H1 (cell line): ENCODE measurements at regions not wholly inside any gene's neighbourhood (a gene's known extent, or its start where the extent isn't known, plus 50 kb on each side); places are given as distances from the start of the nearest gene placed in this dataset.

Source experiments
- CTCF ChIA-PET: fragments of 300-600 bp; sonication (Branson Sonifier 250); formaldehyde crosslinking; loops from one replicate; lab custom pipeline; 2021; ENCODE audit not compliant: partially characterized antibody; lab: Charles Lee
- POLR2A ChIA-PET: fragments of 300-600 bp; sonication (Branson Sonifier 250); formaldehyde crosslinking; loops from one replicate; lab custom pipeline; 2021; ENCODE audit warnings: inconsistent platforms; ENCODE audit not compliant: partially characterized antibody; lab: Charles Lee
- DNase-seq, 2 experiments: peaks; one replicate each; pipeline versions ENCODE4 v3.0.0 to v3.0.0-alpha.2; 2010 to 2022; ENCODE audit warnings: low spot score in 2 of 2, low read depth in 1 of 2, mixed read lengths in 1 of 2
- FAIRE-seq: peaks from 2 replicates; lab custom pipeline; 2011; peaks lifted over from hg19 to GRCh38; lab: Jason Lieb, UNC
- H2AFZ ChIP-seq: 2 replicates; pipeline ENCODE4 v1.8.1; 2012; ENCODE audit warnings: low read length, inconsistent platforms
- H2AK5ac ChIP-seq: 2 replicates; pipeline ENCODE4 v1.6.1; 2013; ENCODE audit warnings: low read depth, low read length
- H2BK120ac ChIP-seq: replicated peaks from 2 replicates; pipeline ENCODE3; 2013; ENCODE audit warnings: low read depth, low read length, inconsistent platforms
- H2BK12ac ChIP-seq: 2 replicates; pipeline ENCODE4 v1.6.1; 2013; ENCODE audit warnings: low read depth, low read length
- H2BK15ac ChIP-seq: 2 replicates; pipeline ENCODE4 v1.6.1; 2013; ENCODE audit warnings: low read length
- H2BK20ac ChIP-seq: 2 replicates; pipeline ENCODE4 v1.6.1; 2013; ENCODE audit warnings: low read length
- H2BK5ac ChIP-seq: 2 replicates; pipeline ENCODE4 v1.6.1; 2013; ENCODE audit warnings: low read depth, low read length
- H3K14ac ChIP-seq: 2 replicates; pipeline ENCODE4 v1.6.1; 2013; ENCODE audit warnings: inconsistent platforms; ENCODE audit not compliant: insufficient read length
- H3K18ac ChIP-seq: 2 replicates; pipeline ENCODE4 v1.6.1; 2013; ENCODE audit warnings: low read length; ENCODE audit errors: extremely low read depth
- H3K23ac ChIP-seq: 2 replicates; pipeline ENCODE4 v1.6.1; 2013; ENCODE audit warnings: inconsistent platforms; ENCODE audit not compliant: insufficient read length
- H3K23me2 ChIP-seq: 2 replicates; pipeline ENCODE4 v1.6.1; 2013; ENCODE audit warnings: low read depth, low read length
- H3K27ac ChIP-seq: 2 replicates; pipeline ENCODE4 v1.6.1; 2011; ENCODE audit warnings: low read depth, low read length, inconsistent platforms
- H3K27me3 ChIP-seq, 4 experiments: replicated peaks in 1 of 4; 1 replicate in 1 of 4; 2 replicates in 3 of 4; pipeline versions ENCODE4 v1.6.1 to v1.8.1; 2011 to 2013; ENCODE audit warnings: low read length in 3 of 4, mild to moderate bottlenecking in 3 of 4, inconsistent platforms in 2 of 4, mixed read lengths in 2 of 4, moderate library complexity in 1 of 4; ENCODE audit not compliant: control insufficient read depth in 3 of 4, insufficient read depth in 3 of 4; ENCODE audit errors: extremely low read depth in 1 of 4
- H3K36me3 ChIP-seq, 4 experiments: 2 replicates each; pipeline versions ENCODE4 v1.6.1 to v1.8.1; 2011 to 2013; ENCODE audit warnings: mild to moderate bottlenecking in 4 of 4, low read length in 3 of 4, moderate library complexity in 2 of 4, control low read depth in 1 of 4, inconsistent platforms in 1 of 4; ENCODE audit not compliant: insufficient read depth in 4 of 4, control insufficient read depth in 2 of 4
- H3K4ac ChIP-seq: replicated peaks from 2 replicates; pipeline ENCODE3; 2013; ENCODE audit warnings: low read length, low read depth, mixed read lengths, inconsistent platforms; ENCODE audit not compliant: insufficient read length
- H3K4me1 ChIP-seq, 4 experiments: replicated peaks in 1 of 4; 1 replicate in 1 of 4; 2 replicates in 3 of 4; pipeline versions ENCODE4 v1.6.1 to v1.8.1; 2011 to 2013; ENCODE audit warnings: low read length in 3 of 4, inconsistent platforms in 2 of 4, mixed read lengths in 1 of 4; ENCODE audit not compliant: insufficient read depth in 4 of 4, control insufficient read depth in 3 of 4
- H3K4me2 ChIP-seq, 2 experiments: 2 replicates each; pipeline versions ENCODE4 v1.6.1 to v1.8.1; 2011 to 2013; ENCODE audit warnings: low read depth in 2 of 2, low read length in 2 of 2, control low read depth in 1 of 2, inconsistent platforms in 1 of 2, mild to moderate bottlenecking in 1 of 2; ENCODE audit not compliant: insufficient read depth in 1 of 2
- H3K4me3 ChIP-seq, 4 experiments: fragments of 200-600, 300-600 bp in 1 of 4; sonication (generic), shearing (Covaris generic), sonication (Bioruptor Twin) in 1 of 4; 2 replicates each; pipeline versions ENCODE4 v1.5.1 to v1.8.1; 2011 to 2016; ENCODE audit warnings: low read length in 4 of 4, low read depth in 3 of 4, control low read depth in 2 of 4, inconsistent platforms in 2 of 4, mild to moderate bottlenecking in 2 of 4, mixed read lengths in 1 of 4, moderate library complexity in 1 of 4; ENCODE audit not compliant: insufficient read depth in 2 of 4; ENCODE audit errors: extremely low read depth in 1 of 4
- H3K56ac ChIP-seq: replicated peaks from 2 replicates; pipeline ENCODE3; 2013; ENCODE audit warnings: low read depth, mild to moderate bottlenecking, mixed read lengths, low read length, inconsistent platforms; ENCODE audit not compliant: insufficient read length
- H3K79me1 ChIP-seq: 2 replicates; pipeline ENCODE4 v1.6.1; 2013; ENCODE audit warnings: low read depth, low read length, control low read depth
- H3K79me2 ChIP-seq, 2 experiments: 2 replicates each; pipeline versions ENCODE4 v1.6.1 to v1.8.1; 2012 to 2013; ENCODE audit warnings: low read length in 2 of 2, mild to moderate bottlenecking in 2 of 2, inconsistent platforms in 1 of 2; ENCODE audit not compliant: insufficient read depth in 2 of 2, control insufficient read depth in 1 of 2
- H3K9ac ChIP-seq, 4 experiments: replicated peaks in 1 of 4; 1 replicate in 1 of 4; 2 replicates in 3 of 4; pipeline versions ENCODE4 v1.6.1 to v1.8.1; 2011 to 2013; ENCODE audit warnings: low read depth in 3 of 4, low read length in 3 of 4, control low read depth in 2 of 4, mild to moderate bottlenecking in 2 of 4, moderate library complexity in 2 of 4, inconsistent platforms in 1 of 4; ENCODE audit errors: extremely low read depth in 1 of 4
- H3K9me3 ChIP-seq, 2 experiments: 2 replicates each; pipeline versions ENCODE4 v1.6.1 to v1.8.1; 2012 to 2013; ENCODE audit warnings: mild to moderate bottlenecking in 2 of 2, moderate library complexity in 2 of 2, control low read depth in 1 of 2, inconsistent platforms in 1 of 2, low read depth in 1 of 2, low read length in 1 of 2, mixed read lengths in 1 of 2; ENCODE audit not compliant: insufficient read depth in 2 of 2
- H4K20me1 ChIP-seq, 2 experiments: replicated peaks in 1 of 2; 2 replicates each; pipeline versions ENCODE3 to v1.8.1; 2011 to 2013; ENCODE audit warnings: inconsistent platforms in 2 of 2, low read length in 2 of 2, mild to moderate bottlenecking in 1 of 2; ENCODE audit not compliant: insufficient read depth in 2 of 2, control insufficient read depth in 1 of 2
- H4K5ac ChIP-seq: 2 replicates; pipeline ENCODE4 v1.6.1; 2013; ENCODE audit warnings: low read length, low read depth, mixed read lengths, inconsistent platforms; ENCODE audit not compliant: insufficient read length
- H4K8ac ChIP-seq: 2 replicates; pipeline ENCODE4 v1.8.0; 2013; ENCODE audit warnings: mild to moderate bottlenecking, moderate library complexity, low read length, inconsistent platforms; ENCODE audit not compliant: insufficient read depth; ENCODE audit errors: extremely low read depth
- H4K91ac ChIP-seq: replicated peaks from 2 replicates; pipeline ENCODE3; 2013; ENCODE audit warnings: low read length, mixed read lengths, inconsistent platforms; ENCODE audit not compliant: insufficient read length
- BCL11A ChIP-seq, 2 experiments: IDR thresholded peaks; one replicate each; pipeline ENCODE4 v1.6.1; 2011; ENCODE audit warnings: low read depth in 2 of 2, low read length in 2 of 2, mild to moderate bottlenecking in 2 of 2
- CTCF ChIP-seq, 3 experiments: IDR thresholded peaks; 1 replicate in 2 of 3; 2 replicates in 1 of 3; pipeline versions ENCODE4 v1.5.1 to v1.6.1; 2011; ENCODE audit warnings: low read length in 3 of 3, mild to moderate bottlenecking in 3 of 3, inconsistent platforms in 2 of 3, low read depth in 1 of 3, moderate library complexity in 1 of 3; ENCODE audit not compliant: insufficient read depth in 1 of 3; ENCODE audit errors: control extremely low read depth in 1 of 3
- GABPA ChIP-seq: IDR thresholded peaks from 2 replicates; pipeline ENCODE4 v1.6.1; 2011; ENCODE audit warnings: mild to moderate bottlenecking, low read length, moderate library complexity, borderline replicate concordance; ENCODE audit not compliant: insufficient read depth
- KDM4A ChIP-seq: IDR thresholded peaks from one replicate; pipeline ENCODE4 v1.7.1; 2012; ENCODE audit warnings: low read depth, mild to moderate bottlenecking, moderate library complexity, low read length, inconsistent platforms; ENCODE audit not compliant: severe bottlenecking
- RFX5 ChIP-seq: IDR thresholded peaks from 2 replicates; pipeline ENCODE4 v1.6.1; 2011; ENCODE audit warnings: low read depth, low read length, improper control_type of control experiment, borderline replicate concordance
- SIX5 ChIP-seq: IDR thresholded peaks from 2 replicates; pipeline ENCODE4 v1.6.1; 2011; ENCODE audit warnings: mild to moderate bottlenecking, low read depth, low read length
- SP1 ChIP-seq: IDR thresholded peaks from 2 replicates; pipeline ENCODE4 v1.6.1; 2011; ENCODE audit warnings: low read depth, low read length
- TAF1 ChIP-seq: IDR thresholded peaks from 2 replicates; pipeline ENCODE4 v1.6.1; 2011; ENCODE audit warnings: mild to moderate bottlenecking, low read depth, low read length
- YY1 ChIP-seq: IDR thresholded peaks from 2 replicates; pipeline ENCODE4 v1.6.1; 2011; ENCODE audit warnings: low read depth, mild to moderate bottlenecking, low read length
- WGBS, 2 experiments: shearing (Covaris generic) in 1 of 2; methylation state at CpG; one replicate each; pipeline versions ENCODE4 v1.1.6 to v1.1.7; 2013 to 2015; ENCODE audit warnings: low lambda C conversion rate in 2 of 2, mixed read lengths in 2 of 2, inconsistent platforms in 1 of 2, low coverage in 1 of 2, missing lambda C conversion rate in 1 of 2; ENCODE audit not compliant: insufficient replicate concordance in 2 of 2, insufficient coverage in 1 of 2, insufficient read length in 1 of 2; ENCODE audit errors: extremely low coverage in 1 of 2, missing lambda C conversion rate in 1 of 2; 5-methylcytosine and 5-hydroxymethylcytosine counted together

- Histone ChIP-seq H4K91ac (no peak overlapping the region), H2AFZ (no peak overlapping the region), H2AK5ac (no peak overlapping the region), H4K20me1 (no peaks in the 10 kb centered on the region), H3K23ac (no peak overlapping the region), H2BK20ac (no peak overlapping the region), H3K4ac (no peak overlapping the region), H3K4me3 (no peak overlapping the region), H2BK5ac (no peak overlapping the region), H3K9me3 (no peaks in the 10 kb centered on the region), H4K5ac (no peak overlapping the region), H3K14ac (no peak overlapping the region), H3K79me2 (no peaks in the 10 kb centered on the region), H2BK120ac (no peak overlapping the region), H2BK12ac (no peak overlapping the region), H3K4me1 (no peaks in the 10 kb centered on the region; a peak in 2 of 7 replicates), H3K79me1 (no peaks in the 10 kb centered on the region), H3K18ac (no peak overlapping the region), H4K8ac (no peak overlapping the region), H3K36me3 (no peaks in the 10 kb centered on the region), H3K4me2 (no peak overlapping the region), H2BK15ac (no peak overlapping the region), H3K9ac (no peak overlapping the region), H3K56ac (no peak overlapping the region), H3K27me3 (no peaks in the 10 kb centered on the region), H3K23me2 (no peaks in the 10 kb centered on the region), H3K27ac (no peak overlapping the region)
- DNase-seq (no peak), FAIRE-seq (no peak)
- CTCF ChIA-PET, result no interaction called here
- POLR2A ChIA-PET, result no interaction called here
- no peak for TF ChIP-seq YY1
- no peak for TF ChIP-seq SP1
- TF ChIP-seq SIX5, result no peak
- no peak for TF ChIP-seq GABPA
- no peak for TF ChIP-seq TAF1
- TF ChIP-seq RFX5, result no peak
- no peak for TF ChIP-seq KDM4A
- no peak for TF ChIP-seq BCL11A (IDR thresholded peaks at IDR 0.05; ENCODE audit: low read depth in 2 of 2, low read length in 2 of 2)
- TF ChIP-seq CTCF (IDR thresholded peaks at IDR 0.05; ENCODE audit: control extremely low read depth in 1 of 3, insufficient read depth in 1 of 3, low read depth in 1 of 3, low read length in 3 of 3), result no peak
- 83% methylated on average over 5 of the region's 5 CpGs; no CpG with 5 or more reads in 1 of the 2 experiments for WGBS, 2 experiments
These were observed 124.1 kb downstream of the TRIML1 start for GRCh38 chr4:188263321-188263720.
